H1 (cell line): ENCODE measurements at regions not wholly inside any gene's neighbourhood (a gene's known extent, or its start where the extent isn't known, plus 50 kb on each side); places are given as distances from the start of the nearest gene placed in this dataset.

Experiments used
- BRCA1 ChIP-seq: IDR thresholded peaks from 2 replicates; pipeline ENCODE4 v1.6.1; 2012; ENCODE audit warnings: low read depth, low read length, improper control_type of control experiment
- CHD7 ChIP-seq: fragments of 300-600 bp; sonication (generic); IDR thresholded peaks from 2 replicates; pipeline ENCODE4 v1.7.1; 2012; ENCODE audit warnings: low read length, moderate library complexity, mild to moderate bottlenecking, inconsistent platforms; ENCODE audit not compliant: insufficient replicate concordance
- CREB1 ChIP-seq: IDR thresholded peaks from 2 replicates; pipeline ENCODE4 v1.6.1; 2012; ENCODE audit warnings: inconsistent platforms
- KDM4A ChIP-seq: IDR thresholded peaks from one replicate; pipeline ENCODE4 v1.7.1; 2012; ENCODE audit warnings: low read depth, mild to moderate bottlenecking, moderate library complexity, low read length, inconsistent platforms; ENCODE audit not compliant: severe bottlenecking
- RAD21 ChIP-seq, 2 experiments: IDR thresholded peaks in 1 of 2; conservative IDR thresholded peaks in 1 of 2; 2 replicates each; pipeline ENCODE4 v1.6.1; 2011; ENCODE audit warnings: low read depth in 2 of 2, low read length in 2 of 2, improper control_type of control experiment in 1 of 2, inconsistent platforms in 1 of 2, mild to moderate bottlenecking in 1 of 2, moderate library complexity in 1 of 2
- SP1 ChIP-seq: IDR thresholded peaks from 2 replicates; pipeline ENCODE4 v1.6.1; 2011; ENCODE audit warnings: low read depth, low read length

GRCh38 chr5:56447232-56447631, 214.1 kb upstream of the ANKRD55 start (continued):
- TF ChIP-seq CHD7: no peak
- TF ChIP-seq KDM4A: no peak
- no peak for TF ChIP-seq RAD21 (IDR thresholded peaks at IDR 0.05 in 1 of 2, conservative IDR thresholded peaks at IDR 0.05 in 1 of 2; ENCODE audit: low read depth in 2 of 2, low read length in 2 of 2)
- no peak for TF ChIP-seq BRCA1
- TF ChIP-seq SP1: no peak
- TF ChIP-seq CREB1: no peak
- TF ChIP-seq, all 59 proteins: peak for 0
